PFSK-1 (cell line): ENCODE measurements at regions not wholly inside any gene's neighbourhood (a gene's known extent, or its start where the extent isn't known, plus 50 kb on each side); places are given as distances from the start of the nearest gene placed in this dataset.

Source experiments
- FOXP2 ChIP-seq: optimal IDR thresholded peaks from 2 replicates; pipeline ENCODE3; 2011; ENCODE audit warnings: borderline replicate concordance, control low read depth, inconsistent platforms; ENCODE audit not compliant: insufficient read depth; ENCODE audit errors: extremely low read length, extremely low read depth
- POLR2AphosphoS5 ChIP-seq: IDR thresholded peaks from 2 replicates; pipeline ENCODE4 v1.6.1; 2012; ENCODE audit warnings: low read depth, mild to moderate bottlenecking, control low read depth, low read length, moderate library complexity
- SIN3A ChIP-seq: IDR thresholded peaks from 2 replicates; pipeline ENCODE4 v1.6.1; 2012; ENCODE audit warnings: mild to moderate bottlenecking, low read length, moderate library complexity, borderline replicate concordance; ENCODE audit not compliant: insufficient read depth
- TAF1 ChIP-seq: IDR thresholded peaks from 2 replicates; pipeline ENCODE4 v1.6.1; 2012; ENCODE audit warnings: low read length, control low read depth, borderline replicate concordance; ENCODE audit not compliant: insufficient read depth
- TF ChIP-seq, protein P1 (sequence below), 2 experiments: IDR thresholded peaks; 2 replicates each; pipeline versions ENCODE4 v1.6.1 to v1.8.0; 2011 to 2012; ENCODE audit warnings: low read depth in 2 of 2, low read length in 2 of 2, control low read depth in 1 of 2, inconsistent platforms in 1 of 2, mild to moderate bottlenecking in 1 of 2, moderate library complexity in 1 of 2; ENCODE audit not compliant: insufficient read depth in 1 of 2

DNA sequence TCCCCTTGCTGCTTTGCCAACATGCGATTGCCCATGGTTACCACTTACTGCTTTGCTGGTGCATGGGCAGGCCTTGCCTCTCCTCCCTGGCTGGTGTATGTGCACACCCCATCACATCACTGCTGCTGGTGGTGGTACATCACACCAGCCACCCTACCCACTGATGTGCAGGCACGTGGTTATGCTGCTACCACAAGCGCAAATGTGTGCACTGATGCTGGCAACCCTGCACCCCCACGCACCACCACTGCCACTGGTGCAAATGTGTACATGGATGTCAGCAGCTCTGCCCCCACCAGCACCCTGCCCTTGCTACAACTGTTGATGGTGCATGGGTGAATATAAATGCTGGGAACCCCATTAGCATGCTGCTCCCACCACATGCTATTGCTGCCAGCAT, 261.7 kb downstream of the AEBP2 start:
- TF ChIP-seq, protein P1, sequence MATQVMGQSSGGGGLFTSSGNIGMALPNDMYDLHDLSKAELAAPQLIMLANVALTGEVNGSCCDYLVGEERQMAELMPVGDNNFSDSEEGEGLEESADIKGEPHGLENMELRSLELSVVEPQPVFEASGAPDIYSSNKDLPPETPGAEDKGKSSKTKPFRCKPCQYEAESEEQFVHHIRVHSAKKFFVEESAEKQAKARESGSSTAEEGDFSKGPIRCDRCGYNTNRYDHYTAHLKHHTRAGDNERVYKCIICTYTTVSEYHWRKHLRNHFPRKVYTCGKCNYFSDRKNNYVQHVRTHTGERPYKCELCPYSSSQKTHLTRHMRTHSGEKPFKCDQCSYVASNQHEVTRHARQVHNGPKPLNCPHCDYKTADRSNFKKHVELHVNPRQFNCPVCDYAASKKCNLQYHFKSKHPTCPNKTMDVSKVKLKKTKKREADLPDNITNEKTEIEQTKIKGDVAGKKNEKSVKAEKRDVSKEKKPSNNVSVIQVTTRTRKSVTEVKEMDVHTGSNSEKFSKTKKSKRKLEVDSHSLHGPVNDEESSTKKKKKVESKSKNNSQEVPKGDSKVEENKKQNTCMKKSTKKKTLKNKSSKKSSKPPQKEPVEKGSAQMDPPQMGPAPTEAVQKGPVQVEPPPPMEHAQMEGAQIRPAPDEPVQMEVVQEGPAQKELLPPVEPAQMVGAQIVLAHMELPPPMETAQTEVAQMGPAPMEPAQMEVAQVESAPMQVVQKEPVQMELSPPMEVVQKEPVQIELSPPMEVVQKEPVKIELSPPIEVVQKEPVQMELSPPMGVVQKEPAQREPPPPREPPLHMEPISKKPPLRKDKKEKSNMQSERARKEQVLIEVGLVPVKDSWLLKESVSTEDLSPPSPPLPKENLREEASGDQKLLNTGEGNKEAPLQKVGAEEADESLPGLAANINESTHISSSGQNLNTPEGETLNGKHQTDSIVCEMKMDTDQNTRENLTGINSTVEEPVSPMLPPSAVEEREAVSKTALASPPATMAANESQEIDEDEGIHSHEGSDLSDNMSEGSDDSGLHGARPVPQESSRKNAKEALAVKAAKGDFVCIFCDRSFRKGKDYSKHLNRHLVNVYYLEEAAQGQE (IDR thresholded peaks at IDR 0.05; ENCODE audit: insufficient read depth in 1 of 2, low read depth in 2 of 2, low read length in 2 of 2) = no peak
- no peak for TF ChIP-seq TAF1
- TF ChIP-seq POLR2AphosphoS5 = no peak
- TF ChIP-seq SIN3A = no peak
- no peak for TF ChIP-seq FOXP2

DNA sequence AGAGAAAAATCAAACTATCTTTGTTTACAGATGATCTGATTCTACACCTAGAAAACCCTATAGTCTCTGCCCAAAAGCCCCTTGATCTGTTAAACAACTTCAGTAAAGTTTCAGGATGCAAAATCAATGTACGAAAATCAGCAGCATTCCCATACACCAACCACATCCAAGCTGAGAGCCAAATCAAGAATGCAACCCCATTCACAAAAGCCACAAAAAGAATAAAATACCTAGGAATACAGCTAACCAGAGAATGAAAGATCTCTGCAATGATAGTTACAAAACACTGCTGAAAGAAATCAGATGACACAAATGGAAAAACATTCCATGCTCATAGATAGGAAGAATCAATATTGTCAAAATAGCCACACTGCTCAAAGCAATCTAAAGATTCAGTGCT, 265.7 kb downstream of the AEBP2 start:
- TF ChIP-seq POLR2AphosphoS5 (no peak), TAF1 (no peak), FOXP2 (no peak), SIN3A (no peak)
- TF ChIP-seq, protein P1 (IDR thresholded peaks at IDR 0.05; ENCODE audit: insufficient read depth in 1 of 2, low read depth in 2 of 2, low read length in 2 of 2) = no peak

DNA sequence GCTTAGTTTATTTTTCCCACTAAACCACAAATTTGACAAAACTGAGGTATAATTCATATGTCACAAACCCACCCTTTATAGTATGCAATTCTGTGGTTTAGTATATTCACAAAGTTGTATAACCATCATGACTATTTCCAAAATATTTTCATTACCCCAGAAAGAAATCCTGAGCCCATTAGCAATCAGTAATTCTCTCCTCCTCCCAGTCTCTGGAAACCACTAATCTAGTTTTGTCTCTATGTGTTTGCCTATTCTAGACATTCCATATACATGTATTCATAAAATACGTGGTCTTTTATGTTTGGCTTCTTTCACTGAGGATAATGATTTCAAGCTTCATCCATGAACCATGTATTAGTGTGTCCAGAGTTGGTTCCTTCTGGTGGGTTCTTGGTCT, 267.6 kb downstream of the AEBP2 start:
- TF ChIP-seq FOXP2 = no peak
- TF ChIP-seq SIN3A = no peak
- no peak for TF ChIP-seq TAF1
- TF ChIP-seq, protein P1 (IDR thresholded peaks at IDR 0.05; ENCODE audit: insufficient read depth in 1 of 2, low read depth in 2 of 2, low read length in 2 of 2) = no peak
- TF ChIP-seq POLR2AphosphoS5 = no peak

DNA sequence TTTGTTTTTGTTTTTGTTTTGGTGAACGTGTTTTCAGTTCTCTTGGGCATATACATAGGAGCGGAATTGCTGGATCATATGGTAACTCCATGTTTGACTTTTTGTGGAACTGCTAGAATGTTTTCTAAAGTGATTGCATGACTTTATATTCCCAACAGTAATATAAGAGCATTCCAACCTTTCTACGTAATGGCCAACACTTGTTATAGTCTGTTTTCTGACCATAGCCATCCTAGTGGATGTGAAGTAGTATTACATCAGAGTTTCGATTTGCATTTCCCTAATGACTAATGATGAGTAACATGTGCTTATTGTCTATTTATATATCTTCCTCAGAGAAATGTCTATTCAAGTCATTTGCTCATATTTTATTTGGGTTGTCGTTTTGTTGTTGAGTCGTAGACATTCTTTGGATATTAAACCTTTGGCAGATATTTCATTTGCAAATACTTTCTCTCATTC, 268.7 kb downstream of the AEBP2 start:
- TF ChIP-seq SIN3A (no peak), FOXP2 (no peak), POLR2AphosphoS5 (no peak), TAF1 (no peak)
- TF ChIP-seq, protein P1 (IDR thresholded peaks at IDR 0.05; ENCODE audit: insufficient read depth in 1 of 2, low read depth in 2 of 2, low read length in 2 of 2) = no peak

DNA sequence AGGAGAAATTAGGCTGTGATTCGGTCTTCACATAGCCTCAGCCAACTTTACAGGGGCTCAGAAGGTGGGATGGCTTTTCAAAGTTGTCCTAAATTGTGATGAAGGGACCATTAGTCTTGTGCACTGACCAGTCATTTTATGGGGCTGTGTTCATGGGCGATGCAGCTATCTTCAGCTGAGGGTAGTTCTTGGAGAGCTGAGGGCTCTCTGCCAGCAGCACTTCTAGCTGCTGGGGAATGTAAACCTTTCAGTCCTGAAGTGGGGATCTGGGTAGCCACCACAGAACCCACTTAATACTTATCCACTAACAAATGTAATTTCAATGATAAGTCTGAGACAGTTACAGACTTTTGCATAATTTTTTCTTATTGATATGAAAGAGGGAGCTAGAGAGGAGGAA, 270.6 kb downstream of the AEBP2 start:
- TF ChIP-seq, protein P1 (IDR thresholded peaks at IDR 0.05; ENCODE audit: insufficient read depth in 1 of 2, low read depth in 2 of 2, low read length in 2 of 2) = no peak
- TF ChIP-seq SIN3A = no peak
- TF ChIP-seq TAF1 = no peak
- TF ChIP-seq POLR2AphosphoS5 = no peak
- TF ChIP-seq FOXP2 = no peak
